ENCODE measurements at regions not wholly inside any gene's neighbourhood (a gene's known extent, or its start where the extent isn't known, plus 50 kb on each side); places are given as distances from the start of the nearest gene placed in this dataset.

DNA sequence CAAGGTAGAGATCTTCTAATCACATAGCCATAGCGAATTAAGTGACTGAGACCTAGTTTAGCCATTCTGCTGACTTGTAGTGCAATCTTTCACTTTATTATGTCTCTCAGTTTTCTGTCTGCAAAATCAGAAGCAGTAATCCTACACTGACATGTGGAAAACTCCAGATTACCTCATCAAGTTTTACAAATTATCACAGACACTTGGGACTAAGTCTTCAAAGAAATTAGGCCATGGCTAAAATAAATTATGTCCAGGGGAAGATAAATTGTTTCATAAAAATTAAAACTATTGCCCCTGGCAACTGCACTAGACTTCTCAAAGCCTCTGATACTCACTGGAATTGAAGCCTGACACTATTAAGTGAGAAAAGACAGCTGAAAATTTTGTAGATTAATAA is 129.9 kb upstream of the RGMB start:
- H3K36me3 ChIP-seq (ENCODE audit: control insufficient read depth, insufficient read depth, low read length) = no peaks in the 10 kb centered on the region
- intact Hi-C loops (cut with micrococcal nuclease; ENCODE audit: unreplicated experiment) = no loop called here

DNA sequence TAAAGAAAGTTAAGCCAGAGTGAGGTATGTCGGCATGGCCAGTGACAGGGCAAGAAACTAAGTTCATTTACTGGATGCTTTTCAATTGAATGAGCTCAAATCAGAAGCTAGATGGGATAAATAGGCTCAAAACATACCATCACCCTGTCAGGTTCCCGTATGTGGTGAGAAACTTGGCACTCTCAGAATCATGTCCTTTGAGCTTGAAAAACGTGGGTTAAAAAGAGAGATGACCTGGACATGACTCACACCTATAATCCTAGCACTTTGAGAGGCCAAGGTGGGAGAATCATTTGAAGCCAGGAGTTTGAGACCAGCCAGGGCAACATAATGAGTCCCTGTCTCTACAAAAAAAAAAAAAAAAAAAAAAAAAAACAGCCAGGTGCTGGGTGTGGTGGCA is 121.7 kb upstream of the RGMB start:
- Histone ChIP-seq H3K36me3 (ENCODE audit: control insufficient read depth, insufficient read depth, low read length) (no peaks in the 10 kb centered on the region), H3K27me3 (ENCODE audit: control insufficient read depth, insufficient read depth, low read length) (no peaks in the 10 kb centered on the region), H3K27ac (ENCODE audit: low read length) (no peak overlapping the region), H3K4me3 (ENCODE audit: low read depth in 2 of 2, low read length in 2 of 2) (no peak overlapping the region), H3K9me3 (ENCODE audit: control insufficient read depth, insufficient read depth, low read depth, low read length) (no peaks in the 10 kb centered on the region), H3K4me1 (ENCODE audit: control insufficient read depth, insufficient read depth, low read length) (no peaks in the 10 kb centered on the region)
- no TSS peak for BruUV-seq (replicated peaks)
- TF ChIP-seq, protein P1, sequence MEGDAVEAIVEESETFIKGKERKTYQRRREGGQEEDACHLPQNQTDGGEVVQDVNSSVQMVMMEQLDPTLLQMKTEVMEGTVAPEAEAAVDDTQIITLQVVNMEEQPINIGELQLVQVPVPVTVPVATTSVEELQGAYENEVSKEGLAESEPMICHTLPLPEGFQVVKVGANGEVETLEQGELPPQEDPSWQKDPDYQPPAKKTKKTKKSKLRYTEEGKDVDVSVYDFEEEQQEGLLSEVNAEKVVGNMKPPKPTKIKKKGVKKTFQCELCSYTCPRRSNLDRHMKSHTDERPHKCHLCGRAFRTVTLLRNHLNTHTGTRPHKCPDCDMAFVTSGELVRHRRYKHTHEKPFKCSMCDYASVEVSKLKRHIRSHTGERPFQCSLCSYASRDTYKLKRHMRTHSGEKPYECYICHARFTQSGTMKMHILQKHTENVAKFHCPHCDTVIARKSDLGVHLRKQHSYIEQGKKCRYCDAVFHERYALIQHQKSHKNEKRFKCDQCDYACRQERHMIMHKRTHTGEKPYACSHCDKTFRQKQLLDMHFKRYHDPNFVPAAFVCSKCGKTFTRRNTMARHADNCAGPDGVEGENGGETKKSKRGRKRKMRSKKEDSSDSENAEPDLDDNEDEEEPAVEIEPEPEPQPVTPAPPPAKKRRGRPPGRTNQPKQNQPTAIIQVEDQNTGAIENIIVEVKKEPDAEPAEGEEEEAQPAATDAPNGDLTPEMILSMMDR (IDR thresholded peaks at IDR 0.05) = no peak
- TF ChIP-seq TCF7L2 (IDR thresholded peaks at IDR 0.05; ENCODE audit: low read depth, low read length) (no peak), SIN3A (IDR thresholded peaks at IDR 0.05; ENCODE audit: borderline replicate concordance, insufficient read depth, low read depth, low read length) (no peak), POLR2AphosphoS5 (IDR thresholded peaks at IDR 0.05; ENCODE audit: low read depth, low read length) (no peak)
- TF ChIP-seq, protein P2, sequence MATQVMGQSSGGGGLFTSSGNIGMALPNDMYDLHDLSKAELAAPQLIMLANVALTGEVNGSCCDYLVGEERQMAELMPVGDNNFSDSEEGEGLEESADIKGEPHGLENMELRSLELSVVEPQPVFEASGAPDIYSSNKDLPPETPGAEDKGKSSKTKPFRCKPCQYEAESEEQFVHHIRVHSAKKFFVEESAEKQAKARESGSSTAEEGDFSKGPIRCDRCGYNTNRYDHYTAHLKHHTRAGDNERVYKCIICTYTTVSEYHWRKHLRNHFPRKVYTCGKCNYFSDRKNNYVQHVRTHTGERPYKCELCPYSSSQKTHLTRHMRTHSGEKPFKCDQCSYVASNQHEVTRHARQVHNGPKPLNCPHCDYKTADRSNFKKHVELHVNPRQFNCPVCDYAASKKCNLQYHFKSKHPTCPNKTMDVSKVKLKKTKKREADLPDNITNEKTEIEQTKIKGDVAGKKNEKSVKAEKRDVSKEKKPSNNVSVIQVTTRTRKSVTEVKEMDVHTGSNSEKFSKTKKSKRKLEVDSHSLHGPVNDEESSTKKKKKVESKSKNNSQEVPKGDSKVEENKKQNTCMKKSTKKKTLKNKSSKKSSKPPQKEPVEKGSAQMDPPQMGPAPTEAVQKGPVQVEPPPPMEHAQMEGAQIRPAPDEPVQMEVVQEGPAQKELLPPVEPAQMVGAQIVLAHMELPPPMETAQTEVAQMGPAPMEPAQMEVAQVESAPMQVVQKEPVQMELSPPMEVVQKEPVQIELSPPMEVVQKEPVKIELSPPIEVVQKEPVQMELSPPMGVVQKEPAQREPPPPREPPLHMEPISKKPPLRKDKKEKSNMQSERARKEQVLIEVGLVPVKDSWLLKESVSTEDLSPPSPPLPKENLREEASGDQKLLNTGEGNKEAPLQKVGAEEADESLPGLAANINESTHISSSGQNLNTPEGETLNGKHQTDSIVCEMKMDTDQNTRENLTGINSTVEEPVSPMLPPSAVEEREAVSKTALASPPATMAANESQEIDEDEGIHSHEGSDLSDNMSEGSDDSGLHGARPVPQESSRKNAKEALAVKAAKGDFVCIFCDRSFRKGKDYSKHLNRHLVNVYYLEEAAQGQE (IDR thresholded peaks at IDR 0.05; ENCODE audit: insufficient read depth in 1 of 2, low read depth in 2 of 2, low read length in 1 of 2) = no peak
- ATAC-seq = no peak
- intact Hi-C loops (cut with micrococcal nuclease; ENCODE audit: unreplicated experiment) = no loop called here
- ChIA-PET POLR2A (no interaction called here), CTCF (interaction anchor here (0.6 kb wide), 1 partner anchor 142 kb away, joined by 6 read pairs; no protein-coding TSS in a partner anchor)
- in situ Hi-C loops (cut with HindIII; ENCODE audit: low pct_unique_long_range_greater_than_20kb, low sequenced_read_pairs) = no loop called here
- no peak for DNase-seq (ENCODE audit: low read depth, low spot score)

More for the DNA sequence above, 129.9 kb upstream of the RGMB start:
- BruUV-seq (replicated peaks) = no TSS peak
- Histone ChIP-seq H3K27me3 (ENCODE audit: control insufficient read depth, insufficient read depth, low read length) (no peaks in the 10 kb centered on the region), H3K27ac (ENCODE audit: low read length) (no peak overlapping the region), H3K9me3 (ENCODE audit: control insufficient read depth, insufficient read depth, low read depth, low read length) (no peaks in the 10 kb centered on the region), H3K4me3 (ENCODE audit: low read depth in 2 of 2, low read length in 2 of 2) (no peak overlapping the region), H3K4me1 (ENCODE audit: control insufficient read depth, insufficient read depth, low read length) (no peaks in the 10 kb centered on the region)
- ChIA-PET POLR2A (no interaction called here), CTCF (no interaction called here)
- in situ Hi-C loops (cut with HindIII; ENCODE audit: low pct_unique_long_range_greater_than_20kb, low sequenced_read_pairs) = no loop called here
- no peak for DNase-seq (ENCODE audit: low read depth, low spot score)
- ATAC-seq = no peak
- TF ChIP-seq POLR2AphosphoS5 (IDR thresholded peaks at IDR 0.05; ENCODE audit: low read depth, low read length) (no peak), TCF7L2 (IDR thresholded peaks at IDR 0.05; ENCODE audit: low read depth, low read length) (no peak), SIN3A (IDR thresholded peaks at IDR 0.05; ENCODE audit: borderline replicate concordance, insufficient read depth, low read depth, low read length) (no peak)
- TF ChIP-seq, protein P1 (IDR thresholded peaks at IDR 0.05) = no peak
